ENCODE measurements at regions not wholly inside any gene's neighbourhood (a gene's known extent, or its start where the extent isn't known, plus 50 kb on each side); places are given as distances from the start of the nearest gene placed in this dataset.

- TF ChIP-seq ZFX (IDR thresholded peaks at IDR 0.05; ENCODE audit: borderline replicate concordance), result no peak
- TF ChIP-seq, protein P1, sequence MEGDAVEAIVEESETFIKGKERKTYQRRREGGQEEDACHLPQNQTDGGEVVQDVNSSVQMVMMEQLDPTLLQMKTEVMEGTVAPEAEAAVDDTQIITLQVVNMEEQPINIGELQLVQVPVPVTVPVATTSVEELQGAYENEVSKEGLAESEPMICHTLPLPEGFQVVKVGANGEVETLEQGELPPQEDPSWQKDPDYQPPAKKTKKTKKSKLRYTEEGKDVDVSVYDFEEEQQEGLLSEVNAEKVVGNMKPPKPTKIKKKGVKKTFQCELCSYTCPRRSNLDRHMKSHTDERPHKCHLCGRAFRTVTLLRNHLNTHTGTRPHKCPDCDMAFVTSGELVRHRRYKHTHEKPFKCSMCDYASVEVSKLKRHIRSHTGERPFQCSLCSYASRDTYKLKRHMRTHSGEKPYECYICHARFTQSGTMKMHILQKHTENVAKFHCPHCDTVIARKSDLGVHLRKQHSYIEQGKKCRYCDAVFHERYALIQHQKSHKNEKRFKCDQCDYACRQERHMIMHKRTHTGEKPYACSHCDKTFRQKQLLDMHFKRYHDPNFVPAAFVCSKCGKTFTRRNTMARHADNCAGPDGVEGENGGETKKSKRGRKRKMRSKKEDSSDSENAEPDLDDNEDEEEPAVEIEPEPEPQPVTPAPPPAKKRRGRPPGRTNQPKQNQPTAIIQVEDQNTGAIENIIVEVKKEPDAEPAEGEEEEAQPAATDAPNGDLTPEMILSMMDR (IDR thresholded peaks at IDR 0.05), result no peak
- no peak overlapping the region for H3K27ac ChIP-seq
Observed at GRCh38 chr3:115551016-115551415, 72.3 kb upstream of the GAP43 start.

DNA sequence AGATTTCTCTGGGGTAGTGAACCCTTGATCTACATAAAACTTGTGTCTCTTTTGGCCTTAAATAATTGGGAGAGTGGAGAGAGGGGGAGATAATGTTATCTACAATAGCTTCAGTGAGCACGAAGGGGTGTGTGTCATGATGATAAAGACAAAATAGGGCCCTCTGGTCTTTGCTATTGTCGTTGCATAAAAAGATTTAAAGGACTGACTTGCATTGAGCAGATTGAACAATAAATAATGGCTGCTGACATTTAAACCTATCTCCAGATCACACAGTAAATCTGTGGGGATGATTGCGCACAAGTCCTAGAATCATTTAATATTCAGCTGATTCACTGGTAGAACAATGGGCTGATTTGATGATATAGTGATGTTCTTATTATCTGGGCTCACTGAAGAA, 71.3 kb upstream of the GAP43 start:
- TF ChIP-seq, protein P1 (IDR thresholded peaks at IDR 0.05), result no peak
- no peak for TF ChIP-seq ZFX (IDR thresholded peaks at IDR 0.05; ENCODE audit: borderline replicate concordance)

DNA sequence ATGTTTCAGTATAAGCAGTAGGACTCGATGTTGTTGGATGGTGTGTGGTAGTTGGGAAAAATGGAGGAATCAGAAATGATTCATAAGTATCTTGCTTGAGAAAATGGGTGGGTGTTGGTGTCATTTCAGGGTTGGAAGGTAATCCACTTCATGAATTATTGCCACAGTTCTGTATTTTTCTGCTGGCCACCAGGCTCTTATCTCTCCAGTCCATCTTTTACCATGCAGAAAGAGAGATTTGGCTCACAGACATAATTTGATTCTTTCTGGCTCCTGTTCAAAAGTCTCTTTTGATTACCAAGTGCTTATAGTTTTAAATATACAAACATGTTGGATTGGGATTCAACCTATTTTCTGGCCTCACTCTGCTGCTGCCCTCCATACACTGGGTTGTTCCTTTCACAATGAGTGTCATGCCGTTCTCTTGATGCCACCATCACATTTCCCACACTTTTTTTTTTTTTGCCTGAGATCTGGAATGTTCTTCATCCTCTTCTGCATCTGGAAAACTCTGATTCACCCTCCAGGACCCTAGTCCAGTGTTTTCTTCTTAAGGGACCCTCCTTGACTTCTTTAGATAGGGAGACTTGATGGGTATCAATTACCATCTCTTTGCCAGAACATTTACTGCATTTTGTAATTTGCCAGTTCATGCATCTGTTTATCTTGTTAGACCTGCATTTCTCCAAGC, 69.4 kb upstream of the GAP43 start:
- no peak overlapping the region for H3K27ac ChIP-seq
- TF ChIP-seq, protein P1 (IDR thresholded peaks at IDR 0.05), result no peak
- no peak for TF ChIP-seq ZFX (IDR thresholded peaks at IDR 0.05; ENCODE audit: borderline replicate concordance)

More for the DNA sequence above, 71.3 kb upstream of the GAP43 start:
- H3K27ac ChIP-seq, result no peak overlapping the region

GRCh38 chr3:115554487-115554807, 68.9 kb upstream of the GAP43 start:
- TF ChIP-seq, protein P1 (IDR thresholded peaks at IDR 0.05), result no peak
- no peak for TF ChIP-seq ZFX (IDR thresholded peaks at IDR 0.05; ENCODE audit: borderline replicate concordance)
- H3K27ac ChIP-seq, result no peak overlapping the region

GRCh38 chr3:115562636-115563267, 60.6 kb upstream of the GAP43 start:
- no peak for TF ChIP-seq ZFX (IDR thresholded peaks at IDR 0.05; ENCODE audit: borderline replicate concordance)
- TF ChIP-seq, protein P1 (IDR thresholded peaks at IDR 0.05), result no peak
- H3K27ac ChIP-seq, result no peak overlapping the region

GRCh38 chr3:115563984-115564383, 59.3 kb upstream of the GAP43 start:
- TF ChIP-seq, protein P1 (IDR thresholded peaks at IDR 0.05), result no peak
- H3K27ac ChIP-seq, result no peak overlapping the region

DNA sequence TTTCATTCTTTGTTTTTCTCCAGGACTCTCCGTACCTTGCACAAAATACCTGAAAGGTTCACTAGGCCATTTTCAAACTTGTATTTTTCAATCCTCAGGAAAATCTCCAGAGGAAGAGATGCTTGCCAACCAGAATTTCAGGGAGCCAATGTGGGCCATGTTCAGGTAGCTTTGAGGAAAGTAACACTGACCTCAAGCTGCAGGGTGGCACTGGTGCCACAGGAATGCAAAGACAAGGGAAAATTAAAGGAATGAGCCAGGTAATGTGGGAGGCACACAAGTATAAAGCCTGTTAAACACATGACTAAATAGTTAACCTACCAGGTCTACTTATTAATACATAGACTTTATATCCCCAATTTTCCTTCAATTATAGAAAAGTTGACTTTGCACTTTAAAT, 51.9 kb upstream of the GAP43 start:
- TF ChIP-seq ZFX (IDR thresholded peaks at IDR 0.05; ENCODE audit: borderline replicate concordance), result no peak
- H3K27ac ChIP-seq, result no peak overlapping the region
